T-helper 2 cell treated with Interferon-gamma antibody and Interleukin-4, amounts not matched to agents 5 μg/mL and 100 μg/mL, for 36 hours (primary cell): ENCODE measurements at regions not wholly inside any gene's neighbourhood (a gene's known extent, or its start where the extent isn't known, plus 50 kb on each side); places are given as distances from the start of the nearest gene placed in this dataset.
"Not testable (repeated sequence)": the region's sequence is repeated elsewhere in the genome, so short reads cannot be mapped to it uniquely, and the experiment has no call there.

Experiments used
- DNase-seq: peaks from one replicate; pipeline ENCODE4 v3.0.0; 2021; ENCODE audit warnings: low spot score
- H3K27ac Mint-ChIP-seq: one replicate; pipeline ENCODE4 v1.8.0; 2021; ENCODE audit warnings: mild to moderate bottlenecking, mixed read lengths
- H3K27me3 Mint-ChIP-seq: one replicate; pipeline ENCODE4 v1.8.0; 2021; ENCODE audit warnings: low read depth, mixed read lengths
- H3K36me3 Mint-ChIP-seq: one replicate; pipeline ENCODE4 v1.8.0; 2021; ENCODE audit warnings: low read depth, mixed read lengths
- H3K4me1 Mint-ChIP-seq: one replicate; pipeline ENCODE4 v1.8.0; 2021; ENCODE audit warnings: low read depth, mixed read lengths
- H3K4me3 Mint-ChIP-seq: one replicate; pipeline ENCODE4 v1.8.0; 2022; ENCODE audit warnings: mild to moderate bottlenecking, moderate library complexity, mixed read lengths
- H3K9me3 Mint-ChIP-seq: one replicate; pipeline ENCODE4 v1.8.0; 2021; ENCODE audit warnings: mixed read lengths

DNA sequence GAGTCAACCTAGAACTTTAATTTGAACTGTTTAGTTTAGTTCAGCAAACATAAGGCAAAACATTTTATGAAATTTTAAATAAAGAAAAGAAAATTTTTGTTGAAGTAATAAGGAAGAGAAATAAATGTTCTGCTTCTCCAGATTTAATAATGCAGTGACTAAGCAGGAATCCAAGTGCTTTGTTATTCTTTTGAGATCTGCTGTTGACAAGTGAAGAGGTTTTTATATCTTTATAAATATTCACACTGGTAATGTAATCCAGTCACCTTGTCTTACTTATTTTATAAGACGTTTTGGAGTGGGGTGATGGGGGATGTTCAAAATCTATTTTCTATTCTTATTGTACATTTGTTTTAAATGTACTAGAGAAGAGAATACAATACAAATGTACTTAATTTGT lies 725.9 kb upstream of the CCDC179 start:
- no peaks in the 10 kb centered on the region for H3K9me3 Mint-ChIP-seq
- no peaks in the 10 kb centered on the region for H3K27me3 Mint-ChIP-seq
- no peaks in the 10 kb centered on the region for H3K36me3 Mint-ChIP-seq
- no peak for DNase-seq
- H3K4me3 Mint-ChIP-seq, result no peak overlapping the region
- no peak overlapping the region for H3K27ac Mint-ChIP-seq
- H3K4me1 Mint-ChIP-seq, result no peaks in the 10 kb centered on the region

DNA sequence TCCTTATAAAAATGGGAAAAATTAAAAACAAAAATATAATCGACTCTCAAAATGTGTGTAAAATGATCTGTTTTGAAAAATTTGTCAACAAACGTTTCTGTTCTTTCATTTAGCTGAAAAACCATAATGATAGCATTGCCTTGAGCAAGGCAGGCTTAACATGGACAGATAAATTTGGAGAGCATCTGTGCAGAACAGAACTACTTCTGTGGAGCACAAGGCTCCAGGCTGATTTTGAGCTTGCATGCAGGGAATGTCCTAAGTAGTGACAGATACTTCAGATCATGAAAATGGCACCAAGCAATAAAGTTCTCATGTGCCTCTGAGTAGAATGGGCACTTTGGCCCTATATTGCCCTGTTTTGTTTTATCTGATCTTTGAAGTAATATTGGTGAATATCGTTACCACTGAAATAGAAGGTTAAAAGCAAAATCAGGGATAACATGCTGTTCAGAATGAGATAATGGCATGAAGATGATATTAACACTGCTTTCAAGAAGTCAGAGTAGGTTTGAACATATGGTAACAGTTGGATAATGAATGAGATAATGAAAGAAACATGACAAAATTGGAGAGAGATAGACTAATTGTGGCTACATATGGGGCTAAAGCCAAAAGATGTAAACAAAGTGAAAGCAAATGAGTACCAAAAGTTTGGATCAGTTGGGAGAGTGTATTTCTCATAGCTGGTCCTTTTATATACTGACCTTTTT lies 730.5 kb upstream of the CCDC179 start:
- Mint-ChIP-seq H3K4me3 (no peak overlapping the region), H3K4me1 (no peaks in the 10 kb centered on the region), H3K27ac (no peak overlapping the region), H3K9me3 (peaks cover 6% of the 10 kb centered on the region), H3K27me3 (no peaks in the 10 kb centered on the region), H3K36me3 (no peaks in the 10 kb centered on the region)
- no peak for DNase-seq

DNA sequence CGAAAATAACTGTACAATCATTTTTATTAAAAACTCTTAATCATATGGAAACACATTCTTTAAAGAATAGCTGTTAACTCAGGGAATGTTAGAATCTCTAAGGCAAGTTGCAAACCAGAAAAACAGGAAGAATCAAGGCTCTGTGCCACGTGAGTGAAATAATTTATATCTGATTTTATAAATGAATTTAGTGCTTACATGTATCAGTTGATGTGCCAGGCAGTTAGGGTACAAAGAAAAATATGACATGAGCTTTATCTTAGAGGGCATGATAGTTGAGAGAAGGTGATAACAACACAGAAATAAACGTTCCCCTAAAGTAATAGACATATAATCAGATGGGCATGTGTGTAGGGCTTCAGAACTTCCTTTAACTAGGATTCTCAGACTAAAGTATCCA lies 734.5 kb upstream of the CCDC179 start:
- H3K4me3 Mint-ChIP-seq, result no peak overlapping the region
- peaks cover 17% of the 10 kb centered on the region for H3K9me3 Mint-ChIP-seq
- H3K27ac Mint-ChIP-seq, result no peak overlapping the region
- DNase-seq, result no peak
- H3K27me3 Mint-ChIP-seq, result no peaks in the 10 kb centered on the region
- H3K4me1 Mint-ChIP-seq, result no peaks in the 10 kb centered on the region
- no peaks in the 10 kb centered on the region for H3K36me3 Mint-ChIP-seq

DNA sequence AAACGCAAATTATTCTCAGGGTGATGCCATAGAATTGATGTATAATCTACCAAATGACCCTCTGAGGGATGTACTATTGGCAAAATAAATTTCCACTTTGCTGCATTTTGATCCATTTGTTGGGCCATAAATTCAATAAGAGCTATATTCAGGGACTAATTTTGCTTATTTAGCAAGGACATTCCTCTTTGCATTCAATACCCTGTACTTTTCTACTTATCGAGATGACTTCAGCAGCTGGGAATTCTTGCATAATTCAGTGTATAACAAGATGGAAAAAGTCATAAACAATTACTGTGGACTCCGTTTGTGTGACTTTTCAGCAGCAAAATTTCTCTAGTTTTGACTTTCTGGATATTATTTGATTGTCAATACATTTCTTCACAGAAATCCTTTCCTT lies 744.7 kb upstream of the CCDC179 start:
- no peaks in the 10 kb centered on the region for H3K27me3 Mint-ChIP-seq
- H3K4me3 Mint-ChIP-seq, result no peak overlapping the region
- peaks cover 11% of the 10 kb centered on the region for H3K9me3 Mint-ChIP-seq
- H3K4me1 Mint-ChIP-seq, result no peaks in the 10 kb centered on the region
- DNase-seq, result no peak
- no peaks in the 10 kb centered on the region for H3K36me3 Mint-ChIP-seq
- no peak overlapping the region for H3K27ac Mint-ChIP-seq

- no peak overlapping the region for H3K27ac Mint-ChIP-seq
- peaks cover 9% of the 10 kb centered on the region for H3K9me3 Mint-ChIP-seq
- H3K27me3 Mint-ChIP-seq, result no peaks in the 10 kb centered on the region
- H3K36me3 Mint-ChIP-seq, result no peaks in the 10 kb centered on the region
- no peak for DNase-seq
- H3K4me3 Mint-ChIP-seq, result no peak overlapping the region
- no peaks in the 10 kb centered on the region for H3K4me1 Mint-ChIP-seq
Observed at GRCh38 chr11:23606191-23606590, 745.9 kb upstream of the CCDC179 start.

DNA sequence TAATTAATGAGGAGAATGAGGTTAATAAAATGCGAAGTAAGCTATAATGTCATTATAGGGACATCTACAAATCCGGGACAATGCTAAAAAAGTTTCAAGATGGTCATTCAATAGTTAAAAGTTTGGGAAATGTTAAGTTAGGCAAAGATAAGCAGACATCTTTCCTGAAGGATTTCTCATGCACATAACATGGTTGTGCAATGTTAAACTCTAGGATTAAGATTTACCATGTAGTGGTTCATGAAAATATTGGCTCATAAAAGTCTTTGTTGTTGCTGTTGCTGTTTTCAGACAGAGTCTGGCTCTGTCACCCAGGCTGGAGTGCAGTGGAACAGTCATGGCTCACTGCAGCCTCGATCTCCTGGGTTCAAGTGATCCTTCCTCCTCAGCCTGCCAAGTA lies 751.5 kb upstream of the CCDC179 start:
- Mint-ChIP-seq H3K36me3 (no peaks in the 10 kb centered on the region), H3K27ac (no peak overlapping the region), H3K4me3 (no peak overlapping the region), H3K27me3 (no peaks in the 10 kb centered on the region), H3K9me3 (peaks cover 22% of the 10 kb centered on the region), H3K4me1 (no peaks in the 10 kb centered on the region)
- no peak for DNase-seq

- H3K4me3 Mint-ChIP-seq, result no peak overlapping the region
- DNase-seq, result no peak
- H3K27ac Mint-ChIP-seq, result no peak overlapping the region
- H3K4me1 Mint-ChIP-seq, result no peaks in the 10 kb centered on the region
- no peaks in the 10 kb centered on the region for H3K27me3 Mint-ChIP-seq
- H3K36me3 Mint-ChIP-seq, result no peaks in the 10 kb centered on the region
- peaks cover 17% of the 10 kb centered on the region for H3K9me3 Mint-ChIP-seq
Observed at GRCh38 chr11:23620617-23621016, 760.3 kb upstream of the CCDC179 start.

GRCh38 chr11:23632293-23632692 lies 772.0 kb upstream of the CCDC179 start:
- Mint-ChIP-seq H3K27ac (no peak overlapping the region), H3K4me1 (no peaks in the 10 kb centered on the region), H3K4me3 (no peak overlapping the region), H3K27me3 (no peaks in the 10 kb centered on the region), H3K9me3 (peaks cover 34% of the 10 kb centered on the region), H3K36me3 (no peaks in the 10 kb centered on the region)
- DNase-seq, result no peak

GRCh38 chr11:23644443-23644842 lies 784.2 kb upstream of the CCDC179 start:
- no peak overlapping the region for H3K27ac Mint-ChIP-seq
- no peaks in the 10 kb centered on the region for H3K4me1 Mint-ChIP-seq
- H3K4me3 Mint-ChIP-seq, result no peak overlapping the region
- no peaks in the 10 kb centered on the region for H3K36me3 Mint-ChIP-seq
- H3K27me3 Mint-ChIP-seq, result no peaks in the 10 kb centered on the region
- DNase-seq, result no peak
- H3K9me3 Mint-ChIP-seq, result peaks cover 12% of the 10 kb centered on the region

- H3K9me3 Mint-ChIP-seq, result peaks cover 25% of the 10 kb centered on the region
- not testable (repeated sequence) for H3K27me3 Mint-ChIP-seq, DNase-seq, H3K36me3 Mint-ChIP-seq, H3K4me1 Mint-ChIP-seq, H3K27ac Mint-ChIP-seq, H3K4me3 Mint-ChIP-seq
Observed at GRCh38 chr11:23652336-23652735, 792.1 kb upstream of the CCDC179 start.

- Mint-ChIP-seq H3K27ac (no peak overlapping the region), H3K4me3 (no peak overlapping the region), H3K36me3 (no peaks in the 10 kb centered on the region), H3K27me3 (no peaks in the 10 kb centered on the region), H3K4me1 (no peaks in the 10 kb centered on the region), H3K9me3 (peaks cover 21% of the 10 kb centered on the region)
- DNase-seq, result no peak
Observed at GRCh38 chr11:23653071-23653675, 792.9 kb upstream of the CCDC179 start.

GRCh38 chr11:23668324-23668723 lies 808.0 kb upstream of the CCDC179 start:
- no peak overlapping the region for H3K4me3 Mint-ChIP-seq
- no peaks in the 10 kb centered on the region for H3K27me3 Mint-ChIP-seq
- no peaks in the 10 kb centered on the region for H3K36me3 Mint-ChIP-seq
- H3K27ac Mint-ChIP-seq, result no peak overlapping the region
- no peaks in the 10 kb centered on the region for H3K4me1 Mint-ChIP-seq
- DNase-seq, result no peak
- peaks cover 10% of the 10 kb centered on the region for H3K9me3 Mint-ChIP-seq

DNA sequence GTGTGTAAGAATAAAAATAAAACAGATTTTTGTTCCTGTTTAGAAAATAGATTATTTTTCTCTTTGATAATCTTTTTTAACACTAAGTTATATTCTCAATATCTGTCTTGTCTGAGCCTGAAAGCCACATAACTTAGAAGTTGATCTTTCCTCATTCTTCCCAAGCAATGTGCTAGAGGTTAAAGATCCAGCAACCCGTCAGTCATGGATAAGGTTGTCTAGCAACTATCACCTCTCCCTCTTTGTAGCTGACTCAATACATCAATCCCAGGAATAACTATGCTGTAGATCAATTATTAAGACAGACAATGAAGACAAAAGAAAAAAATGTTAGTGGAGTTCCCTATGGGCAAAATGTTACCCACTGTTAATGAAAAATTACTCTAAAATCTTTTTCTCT lies 813.1 kb upstream of the CCDC179 start:
- Mint-ChIP-seq H3K4me3 (no peak overlapping the region), H3K4me1 (no peaks in the 10 kb centered on the region), H3K27me3 (no peaks in the 10 kb centered on the region), H3K27ac (no peak overlapping the region), H3K9me3 (no peaks in the 10 kb centered on the region), H3K36me3 (no peaks in the 10 kb centered on the region)
- no peak for DNase-seq

DNA sequence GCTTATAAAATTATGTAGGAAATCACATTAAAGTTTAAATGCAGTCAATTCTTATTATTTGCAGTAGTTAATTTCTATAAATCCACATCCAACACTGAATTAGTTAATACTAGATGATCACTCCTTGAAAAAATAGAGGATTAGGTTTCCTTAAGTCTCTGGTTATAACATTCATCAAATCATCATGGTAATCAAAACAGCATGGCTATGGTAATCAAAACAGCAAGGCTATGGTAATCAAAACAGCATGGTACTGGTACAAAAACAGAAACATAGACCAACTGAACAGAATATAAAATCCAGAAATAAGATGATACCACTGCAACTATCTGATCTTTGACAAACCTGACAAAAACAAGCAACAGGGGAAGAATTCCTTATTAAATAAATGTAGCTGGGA lies 814.6 kb upstream of the CCDC179 start:
- DNase-seq, result no peak
- Mint-ChIP-seq H3K36me3 (no peaks in the 10 kb centered on the region), H3K4me3 (no peak overlapping the region), H3K27ac (no peak overlapping the region), H3K4me1 (no peaks in the 10 kb centered on the region), H3K9me3 (no peaks in the 10 kb centered on the region), H3K27me3 (no peaks in the 10 kb centered on the region)

GRCh38 chr11:23679041-23679440 lies 817.8 kb upstream of the LUZP2 start:
- Mint-ChIP-seq H3K9me3 (no peaks in the 10 kb centered on the region), H3K4me1 (no peaks in the 10 kb centered on the region), H3K4me3 (no peak overlapping the region), H3K36me3 (no peaks in the 10 kb centered on the region), H3K27me3 (no peaks in the 10 kb centered on the region), H3K27ac (no peak overlapping the region)
- DNase-seq, result no peak
